ENCODE measurements at regions not wholly inside any gene's neighbourhood (a gene's known extent, or its start where the extent isn't known, plus 50 kb on each side); places are given as distances from the start of the nearest gene placed in this dataset.

DNA sequence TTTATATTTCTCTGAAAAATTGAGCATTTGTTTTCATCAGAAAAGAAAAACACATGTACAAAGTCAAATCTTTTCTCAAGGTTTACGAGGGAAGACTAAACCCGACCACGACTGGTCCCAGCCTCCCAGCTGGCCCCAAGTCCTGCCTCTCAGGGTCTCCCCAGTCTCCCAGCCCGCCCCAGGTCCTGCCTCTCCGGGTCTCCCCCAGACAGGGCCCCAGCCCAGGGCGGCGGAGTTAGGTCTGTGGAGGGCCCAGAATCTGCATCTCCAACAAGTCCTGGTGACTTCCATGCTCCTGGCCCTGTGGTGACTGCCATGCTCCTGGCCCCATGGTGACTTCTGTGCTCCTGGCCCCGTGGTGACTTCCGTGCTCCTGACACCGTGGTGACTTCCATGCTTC is 359.9 kb downstream of the IRX2 start:
- Mint-ChIP-seq H3K4me3 (no peak overlapping the region), H3K27ac (no peak overlapping the region)

DNA sequence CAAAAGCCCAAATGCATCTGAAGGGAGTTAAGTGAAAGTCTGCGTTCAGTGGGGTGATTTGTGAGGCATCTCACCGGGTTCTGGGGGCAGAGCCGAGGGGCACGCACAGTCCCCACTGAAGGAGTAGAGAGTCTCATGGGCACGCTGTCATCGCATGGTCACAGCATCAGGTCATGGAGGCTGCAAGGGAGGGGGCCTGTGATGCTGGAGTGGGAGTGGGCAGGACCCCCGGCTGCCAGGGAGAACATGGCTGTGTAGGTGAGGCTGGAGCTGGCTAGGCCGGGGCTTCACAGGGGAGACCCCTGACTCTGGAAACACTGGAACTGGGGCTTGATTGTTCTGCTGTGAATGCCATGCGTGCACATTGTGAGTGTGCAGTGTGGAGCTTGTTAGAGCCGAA is 360.5 kb downstream of the IRX2 start:
- ATAC-seq (ENCODE audit: low read depth in 2 of 2) (no peak), DNase-seq (no peak)
- Mint-ChIP-seq H3K27ac (peak overlapping the region in 1 of 6 donors; percentile 46), H3K4me3 (peak overlapping the region in 1 of 8 donors; percentile 7), H3K4me1 (peaks cover 0 to 3% (median 0%) of the 10 kb centered on the region in 3 donors), H3K9me3 (peaks cover 0 to 16% (median 2%) of the 10 kb centered on the region in 7 donors), H3K36me3 (peaks cover 0 to 8% of the 10 kb centered on the region in 2 donors), H3K27me3 (peaks cover 0 to 15% (median 5%) of the 10 kb centered on the region in 3 donors)

More for the DNA sequence above, 359.9 kb downstream of the IRX2 start:
- peaks cover 0 to 8% of the 10 kb centered on the region in 2 donors for H3K36me3 Mint-ChIP-seq
- peaks cover 0 to 3% (median 0%) of the 10 kb centered on the region in 3 donors for H3K4me1 Mint-ChIP-seq
- DNase-seq (no peak), ATAC-seq (ENCODE audit: low read depth in 2 of 2) (no peak)
- H3K9me3 Mint-ChIP-seq: peaks cover 0 to 16% (median 2%) of the 10 kb centered on the region in 7 donors
- H3K27me3 Mint-ChIP-seq: peaks cover 0 to 15% (median 5%) of the 10 kb centered on the region in 3 donors

GRCh38 chr5:2388571-2388970 is 362.9 kb downstream of the IRX2 start:
- no peak overlapping the region for H3K4me3 Mint-ChIP-seq
- H3K27ac Mint-ChIP-seq: no peak overlapping the region
- peaks cover 0 to 16% (median 2%) of the 10 kb centered on the region in 7 donors for H3K9me3 Mint-ChIP-seq
- H3K4me1 Mint-ChIP-seq: peaks cover 0 to 3% (median 0%) of the 10 kb centered on the region in 3 donors
- ATAC-seq (ENCODE audit: low read depth in 2 of 2) (no peak), DNase-seq (no peak)
- peaks cover 0 to 5% (median 0%) of the 10 kb centered on the region in 3 donors for H3K27me3 Mint-ChIP-seq
- H3K36me3 Mint-ChIP-seq: peaks cover 0 to 8% of the 10 kb centered on the region in 2 donors

DNA sequence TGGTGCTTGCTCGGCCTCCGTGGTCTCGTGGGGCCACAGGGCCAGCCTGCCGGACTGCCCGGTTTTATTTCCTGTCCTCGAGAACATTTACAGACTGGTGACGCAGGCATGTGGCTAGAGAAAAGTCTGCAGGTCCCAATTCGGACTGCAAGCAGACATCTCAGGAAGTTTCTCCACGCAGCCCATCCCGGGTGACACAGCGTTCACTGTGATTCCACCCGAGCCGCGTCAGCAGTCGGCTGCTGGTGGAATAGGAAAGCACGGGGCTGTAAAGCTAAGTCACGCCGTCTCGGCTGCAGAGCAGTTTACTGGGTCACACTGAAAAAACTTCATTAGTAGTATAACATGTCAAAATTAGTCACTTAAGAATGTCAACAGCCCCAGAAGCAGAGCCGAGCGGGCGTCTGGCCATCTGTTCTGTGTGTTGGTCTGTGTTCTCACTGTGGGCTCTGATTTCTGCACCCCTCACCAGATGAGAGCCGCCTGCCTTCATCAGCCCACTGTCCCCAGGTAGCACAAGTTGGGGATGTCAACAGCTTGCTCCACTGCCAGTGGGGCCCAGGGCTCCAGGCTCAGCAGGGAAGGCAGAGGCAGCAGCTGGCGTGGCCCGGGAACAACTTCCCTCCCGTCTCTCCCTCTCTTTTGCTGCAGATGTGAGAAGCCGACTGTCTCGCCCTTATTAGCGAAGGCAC is 363.7 kb downstream of the IRX2 start:
- no peak for ATAC-seq (ENCODE audit: low read depth in 2 of 2)
- peaks cover 0 to 7% of the 10 kb centered on the region in 2 donors for H3K36me3 Mint-ChIP-seq
- no peak overlapping the region for H3K27ac Mint-ChIP-seq

GRCh38 chr5:2387250-2387633 is 364.2 kb downstream of the IRX2 start:
- H3K9me3 Mint-ChIP-seq: peaks cover 0 to 11% (median 2%) of the 10 kb centered on the region in 7 donors
- H3K4me3 Mint-ChIP-seq: no peak overlapping the region
- H3K27ac Mint-ChIP-seq: no peak overlapping the region
- DNase-seq (no peak), ATAC-seq (ENCODE audit: low read depth in 2 of 2) (no peak)
- H3K27me3 Mint-ChIP-seq: peaks cover 0 to 2% (median 0%) of the 10 kb centered on the region in 3 donors
- peaks cover 0 to 3% (median 0%) of the 10 kb centered on the region in 3 donors for H3K4me1 Mint-ChIP-seq
- H3K36me3 Mint-ChIP-seq: peaks cover 0 to 2% of the 10 kb centered on the region in 2 donors

More for the DNA sequence above, 363.7 kb downstream of the IRX2 start:
- Mint-ChIP-seq H3K9me3 (peaks cover 0 to 16% (median 2%) of the 10 kb centered on the region in 7 donors), H3K27me3 (peaks cover 0 to 5% (median 0%) of the 10 kb centered on the region in 3 donors), H3K4me3 (no peak overlapping the region), H3K4me1 (peaks cover 0 to 3% (median 0%) of the 10 kb centered on the region in 3 donors)
- no peak for DNase-seq

- H3K27me3 Mint-ChIP-seq: no peaks in the 10 kb centered on the region
- H3K4me1 Mint-ChIP-seq: no peaks in the 10 kb centered on the region
- DNase-seq (no peak), ATAC-seq (ENCODE audit: low read depth in 2 of 2) (no peak)
- no peak overlapping the region for H3K4me3 Mint-ChIP-seq
- no peaks in the 10 kb centered on the region for H3K36me3 Mint-ChIP-seq
- H3K27ac Mint-ChIP-seq: no peak overlapping the region
- H3K9me3 Mint-ChIP-seq: peaks cover 0 to 6% (median 0%) of the 10 kb centered on the region in 7 donors
Observed at GRCh38 chr5:2385818-2386217, 365.7 kb downstream of the IRX2 start.

- Mint-ChIP-seq H3K4me1 (no peaks in the 10 kb centered on the region), H3K9me3 (peaks cover 0 to 5% (median 0%) of the 10 kb centered on the region in 7 donors), H3K36me3 (no peaks in the 10 kb centered on the region), H3K4me3 (no peak overlapping the region), H3K27me3 (no peaks in the 10 kb centered on the region), H3K27ac (no peak overlapping the region)
- DNase-seq (no peak), ATAC-seq (ENCODE audit: low read depth in 2 of 2) (no peak)
Observed at GRCh38 chr5:2383698-2384065, 367.8 kb downstream of the IRX2 start.

- DNase-seq (no peak), ATAC-seq (ENCODE audit: low read depth in 2 of 2) (no peak)
- no peak overlapping the region for H3K27ac Mint-ChIP-seq
- H3K4me3 Mint-ChIP-seq: no peak overlapping the region
- H3K27me3 Mint-ChIP-seq: no peaks in the 10 kb centered on the region
- no peaks in the 10 kb centered on the region for H3K36me3 Mint-ChIP-seq
- no peaks in the 10 kb centered on the region for H3K4me1 Mint-ChIP-seq
- peaks cover 0 to 5% (median 0%) of the 10 kb centered on the region in 7 donors for H3K9me3 Mint-ChIP-seq
Observed at GRCh38 chr5:2382776-2383697, 368.4 kb downstream of the IRX2 start.

DNA sequence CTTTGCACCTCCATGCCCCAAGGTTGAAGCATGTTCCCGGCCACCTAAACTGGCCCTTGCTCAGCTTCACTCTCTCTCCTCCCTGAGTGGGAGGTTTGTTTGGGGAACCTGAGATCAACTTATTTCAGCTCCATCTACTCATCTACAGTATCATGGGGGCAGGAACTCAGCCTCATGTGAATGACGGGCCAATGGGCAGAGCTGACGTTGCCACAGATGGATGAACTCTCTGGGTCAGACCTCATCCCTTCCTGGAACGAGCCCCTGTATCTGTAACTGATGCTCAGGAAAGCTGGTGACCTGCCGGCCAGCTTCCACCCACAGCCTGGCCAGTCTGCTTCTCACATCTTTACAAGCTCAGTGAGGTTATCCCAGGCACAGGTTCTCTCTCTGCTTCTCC is 369.6 kb downstream of the IRX2 start:
- ATAC-seq (ENCODE audit: low read depth in 2 of 2): no peak
- no peak for DNase-seq
- H3K4me1 Mint-ChIP-seq: no peaks in the 10 kb centered on the region
- H3K27ac Mint-ChIP-seq: no peak overlapping the region
- no peak overlapping the region for H3K4me3 Mint-ChIP-seq
- no peaks in the 10 kb centered on the region for H3K27me3 Mint-ChIP-seq
- peaks cover 0 to 5% (median 0%) of the 10 kb centered on the region in 7 donors for H3K9me3 Mint-ChIP-seq
- no peaks in the 10 kb centered on the region for H3K36me3 Mint-ChIP-seq

- no peak overlapping the region for H3K27ac Mint-ChIP-seq
- DNase-seq (no peak), ATAC-seq (ENCODE audit: low read depth in 2 of 2) (no peak)
- H3K27me3 Mint-ChIP-seq: no peaks in the 10 kb centered on the region
- H3K9me3 Mint-ChIP-seq: peaks cover 0 to 5% (median 0%) of the 10 kb centered on the region in 7 donors
- no peak overlapping the region for H3K4me3 Mint-ChIP-seq
- no peaks in the 10 kb centered on the region for H3K36me3 Mint-ChIP-seq
- H3K4me1 Mint-ChIP-seq: no peaks in the 10 kb centered on the region
Observed at GRCh38 chr5:2381070-2381469, 370.4 kb downstream of the IRX2 start.

DNA sequence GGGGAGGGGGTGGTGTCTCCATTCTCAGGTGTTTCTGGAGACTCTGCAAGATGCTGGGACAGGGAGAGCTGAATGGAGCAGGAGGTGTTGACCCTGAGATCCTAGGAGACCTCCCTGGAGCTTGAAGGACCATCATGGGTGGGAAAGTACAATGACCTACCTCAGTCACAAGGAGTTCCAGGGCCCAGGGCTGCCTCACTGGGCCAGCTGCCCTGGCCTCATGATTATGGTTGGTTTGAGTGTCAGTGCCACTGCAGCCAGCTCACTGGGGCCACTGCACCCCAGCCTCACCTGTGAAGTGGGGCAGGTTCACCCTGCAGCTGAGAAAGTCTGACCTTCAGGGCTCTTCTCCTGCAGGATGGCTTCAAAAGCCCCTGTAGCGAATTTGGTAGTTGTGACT is 372.5 kb downstream of the IRX2 start:
- ATAC-seq (ENCODE audit: low read depth in 2 of 2) (no peak), DNase-seq (no peak)
- Mint-ChIP-seq H3K4me1 (no peaks in the 10 kb centered on the region), H3K27me3 (no peaks in the 10 kb centered on the region), H3K36me3 (no peaks in the 10 kb centered on the region), H3K4me3 (no peak overlapping the region), H3K9me3 (peaks cover 0 to 8% (median 3%) of the 10 kb centered on the region in 7 donors), H3K27ac (no peak overlapping the region)

DNA sequence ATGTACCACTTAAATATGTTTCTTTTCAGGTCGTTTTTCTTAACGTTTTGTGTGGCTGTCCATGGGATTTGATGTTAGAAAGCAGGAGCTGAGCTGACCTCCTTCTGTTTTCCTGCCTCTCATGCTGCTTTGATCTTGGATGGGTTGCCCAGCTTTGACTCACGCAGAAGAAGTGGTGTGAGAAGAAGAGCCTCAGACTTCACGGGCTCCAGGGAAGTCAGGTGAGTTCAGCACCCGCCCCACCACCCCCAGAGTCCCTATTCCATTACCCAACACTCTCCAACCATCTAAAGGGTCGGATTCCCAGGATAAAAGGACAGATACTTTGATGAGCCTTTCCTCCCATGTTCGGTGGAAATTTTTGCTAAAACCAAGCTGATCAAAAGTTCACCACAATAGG is 373.4 kb downstream of the IRX2 start:
- H3K9me3 Mint-ChIP-seq: peaks cover 0 to 10% (median 4%) of the 10 kb centered on the region in 7 donors
- H3K27me3 Mint-ChIP-seq: no peaks in the 10 kb centered on the region
- H3K36me3 Mint-ChIP-seq: no peaks in the 10 kb centered on the region
- no peak for ATAC-seq (ENCODE audit: low read depth in 2 of 2)
- H3K27ac Mint-ChIP-seq: no peak overlapping the region
- no peak for DNase-seq
- H3K4me3 Mint-ChIP-seq: no peak overlapping the region
- no peaks in the 10 kb centered on the region for H3K4me1 Mint-ChIP-seq

DNA sequence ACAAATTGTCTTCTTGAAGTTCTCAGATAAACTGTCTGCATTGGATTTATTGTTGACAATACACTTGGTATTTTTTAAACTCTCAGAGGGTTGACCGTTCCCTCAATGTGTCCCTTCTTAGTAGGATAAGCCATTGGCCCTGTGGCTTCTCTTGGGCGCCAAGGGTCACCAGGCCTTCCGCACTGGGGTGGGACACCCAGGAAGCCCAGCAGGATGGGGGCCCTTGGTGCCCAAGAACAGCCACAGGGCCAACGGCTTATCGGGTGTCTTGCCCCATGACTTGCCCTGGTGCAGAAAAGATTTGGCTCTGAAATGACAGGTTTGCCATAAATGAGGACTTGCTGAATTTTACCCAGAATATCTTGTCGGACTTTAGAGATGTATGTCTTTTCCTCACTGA is 375.0 kb downstream of the IRX2 start:
- Mint-ChIP-seq H3K27me3 (no peaks in the 10 kb centered on the region), H3K9me3 (peaks cover 3 to 18% (median 12%) of the 10 kb centered on the region in 7 donors), H3K27ac (no peak overlapping the region), H3K36me3 (no peaks in the 10 kb centered on the region), H3K4me3 (no peak overlapping the region), H3K4me1 (no peaks in the 10 kb centered on the region)
- no peak for ATAC-seq (ENCODE audit: low read depth in 2 of 2)
- DNase-seq: no peak
